Fibroblast of peridontal ligament (primary cell): ENCODE measurements at regions not wholly inside any gene's neighbourhood (a gene's known extent, or its start where the extent isn't known, plus 50 kb on each side); places are given as distances from the start of the nearest gene placed in this dataset.

Experiments used
- DNase-seq: peaks from one replicate; pipeline ENCODE4 v3.0.0-alpha.2; 2010; ENCODE audit errors: extremely low read depth

- DNase-seq, result no peak
Measured at GRCh38 chr2:47236503-47237215, 60.3 kb upstream of the CALM2 start.

DNA sequence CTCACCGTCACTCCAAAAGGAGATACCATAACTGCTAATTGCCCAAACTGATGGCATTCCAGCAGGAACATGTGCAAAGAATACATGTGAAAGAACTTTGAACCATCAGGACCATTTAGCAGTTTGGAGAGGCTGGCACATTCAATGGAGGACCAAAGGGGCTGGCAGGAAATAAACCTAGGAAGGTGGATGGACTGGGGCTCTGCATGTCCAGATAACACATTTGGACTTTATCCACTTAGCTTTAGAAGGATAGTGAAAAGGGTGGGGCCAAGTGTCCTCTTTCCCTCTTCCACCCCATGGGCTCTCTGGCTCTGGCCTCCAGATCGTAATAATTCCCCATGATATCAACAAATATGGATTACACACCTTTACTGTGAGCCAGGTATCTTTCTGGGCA is 58.8 kb upstream of the CALM2 start:
- no peak for DNase-seq

DNA sequence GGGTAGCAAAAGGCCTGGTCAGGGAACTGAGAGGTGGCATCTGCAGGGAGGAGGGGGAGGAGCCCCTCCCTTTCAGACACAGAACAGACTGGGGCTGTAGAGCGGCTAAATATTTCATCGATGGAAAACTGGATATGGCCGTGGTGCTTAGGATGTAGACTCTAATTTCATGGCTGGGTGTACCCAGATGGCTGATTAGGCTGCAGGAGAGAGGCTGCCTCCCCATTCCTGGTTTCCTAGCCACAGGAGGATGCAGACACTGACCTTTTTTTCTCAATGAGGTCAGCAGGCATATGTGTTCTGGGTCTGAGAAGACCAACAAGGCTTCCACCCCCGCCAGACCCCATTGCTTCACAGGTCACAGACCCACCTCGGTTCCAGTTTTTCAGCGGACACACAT is 58.1 kb upstream of the CALM2 start:
- DNase-seq, result no peak

DNA sequence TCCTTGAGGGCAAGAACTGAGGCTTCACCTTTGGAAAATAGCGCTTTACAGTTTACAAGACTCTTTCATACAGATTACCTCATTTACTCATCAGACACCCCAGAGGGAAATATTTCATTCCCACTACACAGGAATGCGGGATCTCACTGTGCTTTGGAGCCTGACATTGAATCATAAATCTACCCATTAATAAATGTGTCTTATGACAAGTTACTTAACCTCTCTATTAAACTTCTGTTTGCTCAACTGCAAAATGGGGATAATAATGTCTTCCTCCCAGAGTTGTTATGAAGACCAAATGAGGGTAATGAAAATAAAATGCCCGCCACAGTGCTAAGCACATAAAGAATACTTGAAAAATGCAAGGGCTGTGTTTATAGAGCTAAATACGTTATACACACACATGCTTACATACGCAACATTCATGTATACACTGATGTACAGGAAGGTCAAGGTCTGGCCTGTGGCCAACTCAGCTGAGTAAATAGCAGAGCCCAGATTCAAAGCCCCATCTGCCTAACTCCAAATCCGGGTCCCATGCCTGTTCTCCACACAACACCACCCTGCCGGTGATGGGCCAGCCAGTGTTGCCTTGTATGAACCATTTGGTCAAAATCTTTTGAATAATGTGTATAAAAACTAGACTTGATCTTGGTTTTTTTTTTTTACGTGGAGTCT is 56.6 kb upstream of the CALM2 start:
- no peak for DNase-seq

DNA sequence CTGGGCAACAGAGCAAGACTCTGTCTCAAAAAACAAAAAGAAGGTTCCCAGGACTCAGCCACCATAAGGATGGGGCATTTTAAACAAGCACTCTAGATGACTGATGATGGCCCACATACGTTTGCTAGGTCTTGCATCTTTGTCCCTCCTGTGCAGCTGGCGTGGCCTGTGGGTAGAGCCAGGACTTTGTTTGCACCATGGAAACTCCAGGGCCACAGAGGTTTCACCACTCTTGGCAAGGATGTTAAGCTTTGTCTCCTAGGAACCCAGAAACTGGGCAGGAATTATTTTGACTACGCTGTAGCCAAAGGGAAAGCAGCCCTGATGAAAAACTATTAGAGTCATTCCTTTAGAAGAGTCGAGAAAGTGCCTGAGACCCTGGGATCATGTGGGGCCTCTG is 54.1 kb upstream of the CALM2 start:
- peak; percentile 79 for DNase-seq

- DNase-seq, result no peak
Measured at GRCh38 chr2:47227532-47228279, 51.4 kb upstream of the CALM2 start.

- DNase-seq, result no peak
Measured at GRCh38 chr2:47226923-47227220, 50.6 kb upstream of the CALM2 start.

GRCh38 chr2:47226132-47226922 is 50.0 kb upstream of the CALM2 start:
- DNase-seq, result peak; percentile 44
